ENCODE measurements at regions not wholly inside any gene's neighbourhood (a gene's known extent, or its start where the extent isn't known, plus 50 kb on each side); places are given as distances from the start of the nearest gene placed in this dataset.

DNA sequence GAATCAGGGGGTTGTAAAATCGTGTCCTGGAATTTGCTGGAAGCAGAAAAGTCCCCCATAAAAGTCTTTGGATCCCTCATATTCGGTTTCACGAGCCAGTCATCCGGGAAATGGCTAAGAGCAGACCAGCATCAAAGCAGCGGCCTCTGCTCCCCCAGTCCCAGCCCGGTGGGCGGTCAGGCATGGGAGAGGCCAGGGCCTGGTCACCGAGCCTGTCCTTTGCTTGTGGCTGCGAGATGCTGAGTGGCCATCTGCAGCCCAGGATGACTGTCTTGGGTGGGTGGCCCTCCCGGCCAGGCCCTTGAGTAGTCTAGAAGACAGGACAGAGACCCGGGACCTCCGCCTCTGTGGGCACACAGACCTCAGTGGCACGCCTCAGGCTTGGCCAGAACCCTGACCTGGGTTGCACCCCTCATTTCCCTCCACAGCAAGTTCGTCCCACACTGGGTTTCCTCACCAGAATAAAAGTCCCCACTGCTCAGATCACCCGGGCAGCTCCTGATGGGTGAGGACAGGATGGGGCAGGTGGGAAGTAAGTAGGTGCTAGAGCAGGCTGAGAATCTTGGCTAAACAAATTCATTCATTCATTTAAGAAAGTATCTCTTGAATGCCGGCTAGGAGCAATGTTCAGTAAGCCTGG is 172.1 kb downstream of the BMP7 start:
- no peak overlapping the region for H3K4me3 ChIP-seq (replicated peaks; ENCODE audit: low read depth, low read length)
- H3K36me3 ChIP-seq (ENCODE audit: control insufficient read depth, insufficient read depth, low read length), result no peaks in the 10 kb centered on the region
- no peaks in the 10 kb centered on the region; the same call in 1 of the 2 replicates for H3K27me3 ChIP-seq (replicated peaks; ENCODE audit: control insufficient read depth, insufficient read depth, low read length)
- TF ChIP-seq CTCF (IDR thresholded peaks at IDR 0.05; ENCODE audit: insufficient read depth, low read length, poor library complexity, severe bottlenecking), result no peak
- DNase-seq (ENCODE audit: extremely low read depth, insufficient read length), result no peak

GRCh38 chr20:57094991-57095390 is 171.4 kb downstream of the BMP7 start:
- Histone ChIP-seq H3K36me3 (ENCODE audit: control insufficient read depth, insufficient read depth, low read length) (no peaks in the 10 kb centered on the region), H3K27me3 (replicated peaks; ENCODE audit: control insufficient read depth, insufficient read depth, low read length) (no peaks in the 10 kb centered on the region; the same call in 1 of the 2 replicates), H3K4me3 (replicated peaks; ENCODE audit: low read depth, low read length) (no peak overlapping the region)
- TF ChIP-seq CTCF (IDR thresholded peaks at IDR 0.05; ENCODE audit: insufficient read depth, low read length, poor library complexity, severe bottlenecking), result no peak
- no peak for DNase-seq (ENCODE audit: extremely low read depth, insufficient read length)

GRCh38 chr20:57095426-57095825 is 171.0 kb downstream of the BMP7 start:
- TF ChIP-seq CTCF (IDR thresholded peaks at IDR 0.05; ENCODE audit: insufficient read depth, low read length, poor library complexity, severe bottlenecking), result no peak
- no peaks in the 10 kb centered on the region; the same call in 1 of the 2 replicates for H3K27me3 ChIP-seq (replicated peaks; ENCODE audit: control insufficient read depth, insufficient read depth, low read length)
- DNase-seq (ENCODE audit: extremely low read depth, insufficient read length), result no peak
- H3K4me3 ChIP-seq (replicated peaks; ENCODE audit: low read depth, low read length), result no peak overlapping the region
- H3K36me3 ChIP-seq (ENCODE audit: control insufficient read depth, insufficient read depth, low read length), result no peaks in the 10 kb centered on the region

GRCh38 chr20:57097245-57097915 is 169.1 kb downstream of the BMP7 start:
- Histone ChIP-seq H3K36me3 (ENCODE audit: control insufficient read depth, insufficient read depth, low read length) (no peaks in the 10 kb centered on the region), H3K4me3 (replicated peaks; ENCODE audit: low read depth, low read length) (no peak overlapping the region), H3K27me3 (replicated peaks; ENCODE audit: control insufficient read depth, insufficient read depth, low read length) (no peaks in the 10 kb centered on the region; the same call in 1 of the 2 replicates)
- DNase-seq (ENCODE audit: extremely low read depth, insufficient read length), result no peak
- no peak for TF ChIP-seq CTCF (IDR thresholded peaks at IDR 0.05; ENCODE audit: insufficient read depth, low read length, poor library complexity, severe bottlenecking)

DNA sequence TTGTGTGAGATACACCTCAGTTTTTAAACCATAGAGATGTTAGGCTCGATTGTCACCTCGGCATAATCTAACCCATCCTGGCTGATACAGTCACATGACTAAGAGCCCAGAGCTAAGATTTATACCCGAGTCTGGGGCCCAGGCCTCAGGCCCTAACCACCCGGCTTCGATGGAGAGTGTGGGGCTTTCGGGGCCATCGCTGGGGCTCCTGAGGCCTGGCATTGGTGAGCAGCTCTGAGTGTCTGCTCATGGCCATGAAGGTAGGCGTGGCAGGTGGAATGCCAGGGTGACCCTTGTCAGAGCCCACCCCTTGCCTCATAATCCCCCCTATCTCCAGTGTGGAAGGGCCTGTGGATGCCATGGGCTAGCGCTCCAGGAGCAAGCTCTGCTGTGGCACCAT is 164.3 kb downstream of the BMP7 start:
- TF ChIP-seq CTCF (IDR thresholded peaks at IDR 0.05; ENCODE audit: insufficient read depth, low read length, poor library complexity, severe bottlenecking), result no peak

More for the DNA sequence above, 164.3 kb downstream of the BMP7 start:
- Histone ChIP-seq H3K4me3 (replicated peaks; ENCODE audit: low read depth, low read length) (no peak overlapping the region), H3K27me3 (replicated peaks; ENCODE audit: control insufficient read depth, insufficient read depth, low read length) (no peaks in the 10 kb centered on the region), H3K36me3 (ENCODE audit: control insufficient read depth, insufficient read depth, low read length) (no peaks in the 10 kb centered on the region)
- no peak for DNase-seq (ENCODE audit: extremely low read depth, insufficient read length)

All from GM06990 (cell line).